Vagina (tissue), 2 donors: ENCODE measurements at regions not wholly inside any gene's neighbourhood (a gene's known extent, or its start where the extent isn't known, plus 50 kb on each side); places are given as distances from the start of the nearest gene placed in this dataset.
"Not testable (repeated sequence)": the region's sequence is repeated elsewhere in the genome, so short reads cannot be mapped to it uniquely, and the experiment has no call there.

ENCODE experiments used
- DNase-seq, 2 donors: peaks; one replicate each; pipeline ENCODE4 v3.0.0-alpha.2; 2017; ENCODE audit errors: extremely low spot score in 2 of 2
- H3K27ac ChIP-seq: fragments of 200-600 bp; sonication (generic); one replicate; pipeline ENCODE4 v1.5.1; 2019
- H3K27me3 ChIP-seq: fragments of 200-600 bp; sonication (generic); one replicate; pipeline ENCODE4 v1.5.1; 2019
- H3K36me3 ChIP-seq, 2 donors: fragments of 200-600 bp; sonication (generic); one replicate each; pipeline ENCODE4 v1.5.1; 2017 to 2019
- H3K4me1 ChIP-seq: fragments of 200-600 bp; sonication (generic); one replicate; pipeline ENCODE4 v1.5.1; 2019
- H3K4me3 ChIP-seq, 2 donors: fragments of 200-600 bp; sonication (generic); 1 replicate in 1 of 2; 2 replicates in 1 of 2; pipeline ENCODE4 v1.5.1; 2016 to 2019
- H3K9me3 ChIP-seq: fragments of 200-600 bp; sonication (generic); one replicate; pipeline ENCODE4 v1.5.1; 2019
- CTCF ChIP-seq, 3 experiments: fragments of 450-650 bp in 2 of 3; fragments of 200-600 bp in 1 of 3; sonication (generic) in 1 of 3; IDR thresholded peaks; one replicate each; pipeline ENCODE4 v1.5.1; 2017 to 2019; ENCODE audit warnings: antibody characterized with exemption in 3 of 3, mild to moderate bottlenecking in 2 of 3, moderate library complexity in 2 of 3
- POLR2A ChIP-seq, 2 donors: fragments of 450-650 bp; IDR thresholded peaks; one replicate each; pipeline ENCODE4 v1.6.1; 2017; ENCODE audit warnings: antibody characterized with exemption in 2 of 2, mild to moderate bottlenecking in 2 of 2, moderate library complexity in 2 of 2
- POLR2AphosphoS5 ChIP-seq, 2 donors: sonication (generic); formaldehyde crosslinking; IDR thresholded peaks; one replicate each; pipeline ENCODE4 v1.9.0; 2017; ENCODE audit warnings: antibody characterized with exemption in 2 of 2, mild to moderate bottlenecking in 2 of 2, low read depth in 1 of 2; ENCODE audit not compliant: insufficient read depth in 1 of 2
- intact Hi-C: fragments of 100-400 bp; cut with DNase I; formaldehyde crosslinking; loops from one replicate; pipeline ENCODE4 v1.15.1; 2023

- H3K4me3 ChIP-seq, result no peak overlapping the region
- no peak for DNase-seq
- intact Hi-C loops, result no loop called here
- H3K27me3 ChIP-seq, result no peaks in the 10 kb centered on the region
- no peaks in the 10 kb centered on the region for H3K36me3 ChIP-seq
- H3K9me3 ChIP-seq, result no peaks in the 10 kb centered on the region
- TF ChIP-seq POLR2A (IDR thresholded peaks at IDR 0.05), result no peak
- peak in 1 of 2 donors; percentile 10 for TF ChIP-seq POLR2AphosphoS5 (IDR thresholded peaks at IDR 0.05; ENCODE audit: insufficient read depth in 1 of 2, low read depth in 1 of 2)
- no peak for TF ChIP-seq CTCF (IDR thresholded peaks at IDR 0.05)
- no peaks in the 10 kb centered on the region for H3K4me1 ChIP-seq
- no peak overlapping the region for H3K27ac ChIP-seq
Measured at GRCh38 chr3:139136469-139137202, 91.9 kb upstream of the PRR23C start.

DNA sequence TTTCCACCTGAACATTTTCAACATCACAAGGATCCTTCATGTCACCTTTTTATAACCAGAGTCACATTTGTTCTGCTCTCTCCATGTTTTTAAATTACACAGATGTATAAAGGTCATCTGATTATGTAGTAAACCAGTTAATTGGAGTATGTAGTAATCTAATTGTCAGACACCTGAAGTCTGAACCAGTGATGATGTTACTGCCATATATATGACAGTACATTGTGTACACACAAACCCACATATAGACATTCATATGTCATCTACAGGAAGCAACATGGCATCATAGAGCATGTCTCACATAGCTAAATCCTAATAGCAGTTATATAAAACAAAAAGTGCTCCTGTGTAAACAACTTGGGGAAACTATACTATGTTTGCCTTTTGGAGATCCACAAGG lies 95.9 kb upstream of the PRR23C start:
- H3K9me3 ChIP-seq, result no peaks in the 10 kb centered on the region
- H3K27ac ChIP-seq, result no peak overlapping the region
- H3K27me3 ChIP-seq, result no peaks in the 10 kb centered on the region
- no peak for DNase-seq
- no peaks in the 10 kb centered on the region for H3K36me3 ChIP-seq
- no peaks in the 10 kb centered on the region for H3K4me1 ChIP-seq
- no peak for TF ChIP-seq POLR2AphosphoS5 (IDR thresholded peaks at IDR 0.05; ENCODE audit: insufficient read depth in 1 of 2, low read depth in 1 of 2)
- no peak for TF ChIP-seq CTCF (IDR thresholded peaks at IDR 0.05)
- TF ChIP-seq POLR2A (IDR thresholded peaks at IDR 0.05), result no peak
- intact Hi-C loops, result no loop called here
- H3K4me3 ChIP-seq, result no peak overlapping the region

- DNase-seq, H3K4me3 ChIP-seq, H3K9me3 ChIP-seq, H3K36me3 ChIP-seq, intact Hi-C loops, H3K27me3 ChIP-seq, H3K4me1 ChIP-seq, H3K27ac ChIP-seq: not testable (repeated sequence)
Measured at GRCh38 chr3:139145980-139146379, 101.3 kb upstream of the PRR23C start.

- Histone ChIP-seq H3K9me3 (no peaks in the 10 kb centered on the region), H3K36me3 (no peaks in the 10 kb centered on the region), H3K4me3 (no peak overlapping the region), H3K27me3 (no peaks in the 10 kb centered on the region), H3K27ac (no peak overlapping the region), H3K4me1 (no peaks in the 10 kb centered on the region)
- TF ChIP-seq POLR2A (IDR thresholded peaks at IDR 0.05), result no peak
- no peak for TF ChIP-seq CTCF (IDR thresholded peaks at IDR 0.05)
- no peak for TF ChIP-seq POLR2AphosphoS5 (IDR thresholded peaks at IDR 0.05; ENCODE audit: insufficient read depth in 1 of 2, low read depth in 1 of 2)
- intact Hi-C loops, result no loop called here
- DNase-seq, result no peak
Measured at GRCh38 chr3:139151530-139151929, 106.8 kb upstream of the PRR23C start.

- DNase-seq, intact Hi-C loops, H3K4me1 ChIP-seq, H3K36me3 ChIP-seq, H3K9me3 ChIP-seq, H3K4me3 ChIP-seq, H3K27me3 ChIP-seq, H3K27ac ChIP-seq: not testable (repeated sequence)
Measured at GRCh38 chr3:139153434-139153833, 108.7 kb upstream of the PRR23C start.

GRCh38 chr3:139157161-139157932 lies 112.7 kb upstream of the PRR23C start:
- intact Hi-C loops, result no loop called here
- no peak for DNase-seq

More at GRCh38 chr3:139157161-139157932, 112.7 kb upstream of the PRR23C start:
- H3K4me3 ChIP-seq, result no peak overlapping the region
- no peak overlapping the region for H3K27ac ChIP-seq
- H3K4me1 ChIP-seq, result no peaks in the 10 kb centered on the region
- H3K9me3 ChIP-seq, result no peaks in the 10 kb centered on the region
- H3K36me3 ChIP-seq, result no peaks in the 10 kb centered on the region
- TF ChIP-seq POLR2AphosphoS5 (IDR thresholded peaks at IDR 0.05; ENCODE audit: insufficient read depth in 1 of 2, low read depth in 1 of 2), result no peak
- TF ChIP-seq POLR2A (IDR thresholded peaks at IDR 0.05), result no peak
- TF ChIP-seq CTCF (IDR thresholded peaks at IDR 0.05), result no peak
- no peaks in the 10 kb centered on the region for H3K27me3 ChIP-seq
